SK-N-DZ (cell line): ENCODE measurements at regions not wholly inside any gene's neighbourhood (a gene's known extent, or its start where the extent isn't known, plus 50 kb on each side); places are given as distances from the start of the nearest gene placed in this dataset.
"Not testable (repeated sequence)": the region's sequence is repeated elsewhere in the genome, so short reads cannot be mapped to it uniquely, and the experiment has no call there.

Experiments
- DNase-seq: peaks from one replicate; pipeline ENCODE4 v3.0.0-alpha.2; 2015; ENCODE audit warnings: low spot score

DNA sequence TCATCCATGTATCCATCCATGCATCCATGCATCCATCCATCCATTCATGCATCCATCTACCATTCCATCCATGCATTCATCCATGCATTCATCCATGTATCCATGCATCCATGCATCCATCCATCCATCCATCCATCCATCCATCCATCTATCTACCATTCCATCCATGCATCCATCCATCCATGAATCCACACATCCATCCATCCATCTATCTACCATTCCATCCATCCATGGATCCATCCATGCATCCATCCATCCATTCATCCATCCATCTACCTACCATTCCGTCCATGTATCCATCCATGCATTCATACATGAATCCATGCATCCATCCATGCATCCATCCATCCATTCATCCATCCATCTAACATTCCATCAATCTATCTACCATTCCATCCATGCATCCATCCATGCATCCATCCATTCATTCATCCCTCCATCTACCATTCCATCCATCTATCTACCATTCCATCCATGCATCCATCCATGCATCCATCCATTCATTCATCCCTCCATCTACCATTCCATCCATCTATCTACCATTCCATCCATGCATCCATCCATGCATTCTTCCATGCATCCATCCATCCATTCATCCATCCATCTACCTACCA, 257.2 kb downstream of the CRLF2 start:
- not testable (repeated sequence) for DNase-seq

DNA sequence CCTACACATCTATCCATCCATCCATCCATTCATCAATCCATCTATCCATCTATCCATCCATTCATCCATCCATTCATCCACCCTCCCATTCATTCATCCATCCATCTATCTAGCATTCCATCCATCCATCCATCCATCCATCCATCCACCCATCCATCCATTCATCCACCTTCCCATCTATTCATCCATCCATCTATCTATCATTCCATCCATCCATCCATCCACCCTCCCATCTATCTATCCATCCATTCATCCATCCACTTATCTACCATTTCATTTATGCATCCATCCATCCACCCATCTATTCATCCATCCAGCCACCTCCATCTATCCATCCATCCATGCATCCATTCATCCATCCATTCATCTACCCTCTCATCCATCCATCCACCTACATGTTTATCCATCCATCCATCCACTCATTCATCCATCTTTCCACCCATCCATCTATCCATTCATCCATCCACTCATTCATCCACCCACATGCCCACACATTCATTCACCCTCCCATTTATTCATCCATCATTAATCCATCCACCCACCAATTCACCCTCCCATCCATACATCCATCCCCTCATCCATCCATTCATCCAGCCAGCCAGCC, 258.5 kb downstream of the CRLF2 start:
- no peak for DNase-seq

DNA sequence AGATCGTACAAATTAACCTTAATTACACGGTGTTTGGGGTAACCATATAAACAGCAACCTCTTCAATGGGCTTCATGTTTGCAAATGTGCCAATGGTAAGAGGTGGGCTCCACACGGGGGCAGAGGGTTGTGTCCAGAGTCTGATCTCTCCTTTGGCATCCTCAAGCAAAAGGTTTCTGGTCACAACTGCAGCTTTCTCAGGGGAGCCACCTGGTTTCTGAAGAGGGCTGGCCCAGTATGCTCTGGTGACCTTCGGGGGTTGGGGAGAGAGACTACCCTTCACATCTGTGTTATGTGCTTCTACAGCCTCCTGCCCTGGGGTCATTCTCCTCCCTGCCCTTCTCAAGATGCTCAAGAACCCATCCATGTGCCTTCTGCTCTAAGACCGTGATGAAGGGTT, 259.6 kb downstream of the CRLF2 start:
- no peak for DNase-seq

DNA sequence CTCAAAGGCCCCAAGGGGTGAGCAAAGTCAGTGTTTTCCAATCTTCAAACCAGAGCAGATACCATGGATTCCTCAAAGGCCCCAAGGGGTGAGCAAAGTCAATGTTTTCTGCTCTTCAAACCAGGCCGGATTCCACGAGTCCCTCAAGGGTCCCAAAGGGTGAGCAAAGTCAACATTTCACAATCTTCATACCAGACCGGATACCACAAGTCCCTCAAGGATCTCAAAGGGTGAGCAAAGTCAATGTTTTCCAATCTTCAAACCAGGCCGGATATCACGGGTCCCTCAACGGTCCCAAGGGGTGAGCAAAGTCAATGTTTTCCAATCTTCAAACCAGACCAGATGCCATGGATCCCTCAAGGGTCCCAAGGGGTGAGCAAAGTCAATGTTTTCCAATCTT, 265.2 kb downstream of the CRLF2 start:
- DNase-seq, result not testable (repeated sequence)

DNA sequence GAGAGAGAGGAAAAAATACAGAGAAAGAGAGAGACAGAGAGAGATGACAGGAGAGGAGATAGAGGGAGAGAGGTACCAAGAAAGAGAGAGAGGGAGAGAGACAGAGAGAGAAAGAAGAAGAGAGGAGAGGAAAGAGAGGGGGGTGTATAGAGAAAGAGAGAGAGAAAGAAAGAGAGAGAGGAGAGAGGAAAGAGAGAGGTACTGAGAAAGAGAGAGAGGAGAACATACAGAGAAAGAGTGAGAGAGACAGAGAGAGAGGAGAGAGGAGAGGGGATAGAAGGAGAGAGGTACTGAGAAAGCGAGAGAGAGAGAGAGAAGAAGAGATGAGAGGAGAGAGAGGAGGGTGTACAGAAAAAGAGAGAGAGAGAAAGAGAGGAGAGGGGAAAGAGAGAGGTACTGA, 269.4 kb downstream of the CRLF2 start:
- no peak for DNase-seq

DNA sequence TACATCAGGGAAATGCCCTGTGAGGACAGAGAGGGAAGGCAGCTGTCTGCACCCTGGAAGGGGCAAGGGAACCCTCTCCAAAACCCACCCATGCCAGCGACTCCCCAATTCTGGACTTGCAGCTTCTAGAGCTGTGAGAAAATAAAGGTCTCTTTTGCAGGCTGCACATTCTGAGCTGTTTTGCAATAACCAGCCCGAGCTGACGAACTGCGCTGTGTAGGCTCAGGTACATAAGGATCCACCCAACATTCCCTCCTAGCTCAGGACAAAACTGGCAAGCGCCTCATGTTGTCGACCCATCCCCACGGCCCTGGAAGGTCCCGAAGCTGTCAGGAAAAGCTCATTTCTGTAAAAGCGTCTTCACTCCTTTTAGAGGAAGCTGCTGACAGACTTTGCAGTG, 271.8 kb downstream of the CRLF2 start:
- no peak for DNase-seq

DNA sequence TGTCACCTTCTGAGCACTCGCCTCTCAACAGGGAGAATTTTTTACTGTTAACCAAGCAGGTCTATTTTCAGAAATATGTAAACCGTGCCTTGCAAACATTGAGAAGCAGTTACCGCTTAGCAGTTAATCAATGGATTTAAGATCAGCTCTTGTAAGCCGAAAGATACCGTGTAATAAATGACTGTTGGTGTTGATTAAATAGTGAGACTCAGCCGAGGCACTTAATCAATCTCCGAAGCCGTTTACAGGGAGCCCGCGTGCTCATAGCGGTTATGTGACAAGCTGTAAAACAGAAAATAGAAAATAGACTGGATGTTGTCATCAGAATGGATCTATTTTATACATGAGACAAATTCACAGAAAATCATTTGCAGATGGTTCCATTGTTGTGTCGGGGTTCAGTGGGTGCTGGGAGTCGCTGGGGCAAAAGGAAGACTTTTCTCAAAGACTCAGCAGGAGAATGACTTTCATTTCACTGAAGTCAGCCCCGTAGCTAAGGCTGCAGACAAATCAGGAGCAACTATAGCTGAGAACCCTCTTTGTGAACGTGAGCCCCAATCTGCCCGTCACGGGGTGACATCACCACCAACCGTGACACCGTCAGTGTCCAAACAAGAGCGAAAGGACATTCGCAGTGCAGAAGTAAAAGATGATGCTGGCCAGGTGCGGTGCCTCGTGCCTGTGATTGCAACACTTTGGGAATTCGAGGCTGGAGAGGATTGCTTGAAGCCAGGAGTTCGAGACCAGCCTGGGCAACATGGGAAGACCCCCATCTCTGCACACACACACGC, 275.3 kb downstream of the CRLF2 start:
- DNase-seq, result no peak

DNA sequence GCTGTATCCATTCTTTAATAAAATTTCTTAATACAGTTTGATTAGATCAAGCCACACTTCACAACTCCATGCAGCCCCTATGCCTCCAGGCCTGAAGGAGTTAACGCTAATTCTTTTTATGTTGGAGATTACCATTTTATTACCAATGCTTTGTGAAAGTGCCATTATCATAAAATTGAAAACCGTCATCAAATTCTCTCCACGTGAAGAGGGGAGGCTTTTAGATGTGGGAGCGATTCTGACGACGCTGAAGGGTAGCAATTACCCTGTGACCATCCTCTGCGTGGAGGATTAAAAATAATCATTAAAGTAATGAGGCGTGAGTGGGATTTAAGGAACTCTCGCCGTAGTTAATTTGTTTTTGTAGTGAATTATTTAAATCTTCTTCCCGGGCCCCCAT, 278.8 kb downstream of the CRLF2 start:
- no peak for DNase-seq

DNA sequence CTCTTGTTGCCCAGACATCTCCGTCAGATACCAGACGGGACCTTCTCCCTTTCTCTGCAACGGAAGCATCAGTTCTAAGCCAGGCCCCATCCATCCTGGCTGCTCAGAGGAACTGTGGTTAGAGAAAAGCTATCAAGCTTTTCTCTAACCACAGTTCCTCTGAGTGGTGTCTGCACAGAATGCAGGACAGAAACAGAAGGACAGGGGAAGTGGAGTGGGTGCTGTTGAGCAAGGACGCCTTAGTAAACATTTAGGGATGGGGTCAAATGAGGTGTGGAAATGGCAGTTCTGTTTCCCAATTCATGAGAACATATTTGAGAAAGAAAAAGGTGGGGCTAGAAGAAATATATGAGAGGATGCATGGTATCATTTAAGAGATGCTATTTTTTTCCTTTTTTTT, 283.8 kb downstream of the CRLF2 start:
- no peak for DNase-seq

DNA sequence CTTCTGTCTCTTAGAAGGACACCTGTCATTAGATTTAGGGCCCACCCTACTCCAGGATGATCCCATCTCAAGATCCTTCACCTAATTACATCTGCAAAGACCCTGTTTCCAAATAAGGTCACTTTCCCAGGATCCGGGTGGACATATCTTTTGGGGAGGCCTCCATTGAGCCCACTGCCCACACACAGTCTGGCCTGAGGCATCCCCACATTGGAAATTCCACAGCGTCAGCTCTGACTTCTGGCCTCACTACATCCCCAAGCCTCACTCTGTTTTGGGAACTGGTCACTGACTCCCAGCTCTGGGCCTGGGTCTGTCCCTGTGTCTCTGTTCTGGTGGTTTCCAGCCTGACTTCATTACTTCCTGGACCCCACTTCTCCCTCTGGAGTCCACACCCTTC, 285.5 kb downstream of the CRLF2 start:
- DNase-seq, result no peak

DNA sequence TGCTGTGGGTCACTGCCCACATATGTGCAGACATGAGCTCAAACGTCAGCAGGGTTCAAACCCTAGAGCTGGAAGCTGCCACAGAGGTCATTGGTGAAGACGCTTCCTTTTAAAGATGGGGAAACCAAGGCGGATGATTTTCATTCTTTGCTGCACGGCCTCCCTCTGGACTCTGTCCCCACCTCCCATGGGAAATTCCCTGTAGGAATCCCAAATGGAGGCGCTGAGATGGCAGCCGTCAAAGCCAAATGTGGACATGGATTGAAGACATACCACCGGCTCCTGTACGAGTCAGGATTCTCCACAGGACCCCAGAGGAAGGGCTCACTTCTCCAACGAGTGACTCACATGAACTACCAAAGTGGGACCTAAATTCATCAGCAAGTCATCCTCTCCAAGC, 286.4 kb downstream of the CRLF2 start:
- no peak for DNase-seq

DNA sequence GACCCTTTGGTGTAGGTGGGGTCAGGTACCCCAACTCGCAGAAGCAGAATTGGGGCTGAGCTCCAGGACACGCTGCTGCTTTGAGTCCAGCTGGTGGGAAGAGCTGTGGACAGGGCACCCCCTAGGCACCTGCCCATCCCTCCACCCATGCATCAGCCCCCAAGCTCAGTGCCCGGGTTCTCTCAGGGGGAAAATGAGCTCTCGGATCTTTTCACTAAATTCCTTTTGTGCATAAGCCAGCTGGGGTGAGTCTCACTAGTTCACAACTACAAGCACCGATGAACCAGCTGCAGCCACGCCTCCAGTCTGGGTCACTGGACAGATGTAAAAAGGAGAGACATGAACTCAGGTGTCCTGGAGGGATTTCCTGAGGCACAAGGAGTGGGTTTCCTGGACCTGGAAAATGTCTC, 286.8 kb downstream of the CRLF2 start:
- no peak for DNase-seq

DNA sequence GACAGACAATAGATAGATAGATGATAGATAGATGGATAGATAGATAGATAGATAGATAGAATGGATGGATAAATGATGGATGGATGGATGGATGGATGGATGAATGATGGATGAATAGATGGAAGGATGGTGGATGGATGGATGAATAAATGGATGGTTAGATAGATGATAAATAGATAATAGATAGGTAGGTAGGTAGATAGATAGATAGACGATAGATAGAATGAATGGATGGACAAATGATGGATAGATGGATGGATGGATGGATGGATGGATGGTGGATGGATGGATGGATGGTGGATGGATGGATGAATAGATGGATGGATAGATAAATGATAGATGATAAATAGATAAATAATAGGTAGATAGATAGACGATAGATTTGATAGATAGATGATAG, 287.4 kb downstream of the CRLF2 start:
- DNase-seq, result no peak

DNA sequence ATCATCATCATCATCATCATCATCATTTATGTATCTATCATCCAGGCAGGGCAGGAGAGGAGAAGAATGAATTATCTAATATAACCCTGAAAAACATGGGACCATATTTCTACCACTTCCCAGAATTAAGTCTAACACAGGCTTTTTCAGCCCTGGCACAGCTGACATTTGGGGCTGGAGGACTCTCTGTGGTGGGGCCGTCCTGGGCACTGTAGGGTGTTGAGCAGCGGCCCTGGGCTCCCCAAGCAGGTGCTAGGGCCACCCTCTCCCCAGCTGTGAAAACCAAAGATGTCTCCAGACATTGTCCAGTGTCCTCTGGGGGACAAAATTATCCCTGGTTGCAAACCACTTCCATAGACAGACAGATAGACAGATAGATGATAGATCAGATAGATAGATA, 288.4 kb downstream of the CRLF2 start:
- no peak for DNase-seq

DNA sequence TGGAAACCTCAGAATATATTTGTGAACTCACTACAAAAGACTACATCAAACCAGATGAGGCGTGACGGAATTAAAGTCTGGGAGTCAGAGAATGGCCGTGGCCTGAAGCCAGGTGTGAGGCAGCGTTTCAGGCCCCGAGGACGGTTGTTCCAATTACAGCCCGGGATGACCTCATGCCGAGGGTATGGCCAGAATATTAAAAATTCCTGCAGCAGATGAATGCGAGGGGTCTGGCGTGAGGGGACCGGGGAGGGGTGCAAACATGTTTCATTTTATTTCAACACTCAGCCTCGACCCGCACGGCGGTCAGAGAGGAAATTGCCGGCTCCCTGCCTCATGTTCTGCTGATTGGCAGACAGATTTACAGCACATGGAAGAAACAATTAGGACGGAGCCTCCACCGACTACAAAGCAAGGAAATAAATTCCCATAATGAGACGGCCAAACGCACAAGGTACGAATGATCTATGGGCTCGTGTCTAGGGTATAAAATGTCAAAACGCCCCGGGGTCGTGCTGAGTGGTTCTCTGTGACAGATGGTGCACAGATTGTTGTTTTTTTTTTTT, 289.7 kb downstream of the SHOX start:
- no peak for DNase-seq

DNA sequence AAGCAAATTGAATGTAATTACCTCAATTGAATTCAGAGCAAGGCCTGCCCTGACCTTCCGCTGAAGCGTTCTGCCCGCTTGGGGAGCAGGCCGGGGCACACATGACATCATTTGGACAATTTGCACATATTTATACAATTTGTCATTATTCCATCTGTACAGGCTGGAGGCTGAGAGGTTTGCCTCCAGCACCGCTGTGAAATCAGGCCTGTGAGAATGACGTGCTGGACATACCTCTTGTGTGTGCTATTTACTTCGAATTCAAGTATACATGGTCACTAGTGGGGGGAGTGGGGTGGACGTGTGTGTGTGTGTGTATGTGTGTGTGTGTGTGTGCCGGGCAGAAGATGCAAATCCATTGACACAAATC, 285.6 kb downstream of the SHOX start:
- DNase-seq, result peak; percentile 4

DNA sequence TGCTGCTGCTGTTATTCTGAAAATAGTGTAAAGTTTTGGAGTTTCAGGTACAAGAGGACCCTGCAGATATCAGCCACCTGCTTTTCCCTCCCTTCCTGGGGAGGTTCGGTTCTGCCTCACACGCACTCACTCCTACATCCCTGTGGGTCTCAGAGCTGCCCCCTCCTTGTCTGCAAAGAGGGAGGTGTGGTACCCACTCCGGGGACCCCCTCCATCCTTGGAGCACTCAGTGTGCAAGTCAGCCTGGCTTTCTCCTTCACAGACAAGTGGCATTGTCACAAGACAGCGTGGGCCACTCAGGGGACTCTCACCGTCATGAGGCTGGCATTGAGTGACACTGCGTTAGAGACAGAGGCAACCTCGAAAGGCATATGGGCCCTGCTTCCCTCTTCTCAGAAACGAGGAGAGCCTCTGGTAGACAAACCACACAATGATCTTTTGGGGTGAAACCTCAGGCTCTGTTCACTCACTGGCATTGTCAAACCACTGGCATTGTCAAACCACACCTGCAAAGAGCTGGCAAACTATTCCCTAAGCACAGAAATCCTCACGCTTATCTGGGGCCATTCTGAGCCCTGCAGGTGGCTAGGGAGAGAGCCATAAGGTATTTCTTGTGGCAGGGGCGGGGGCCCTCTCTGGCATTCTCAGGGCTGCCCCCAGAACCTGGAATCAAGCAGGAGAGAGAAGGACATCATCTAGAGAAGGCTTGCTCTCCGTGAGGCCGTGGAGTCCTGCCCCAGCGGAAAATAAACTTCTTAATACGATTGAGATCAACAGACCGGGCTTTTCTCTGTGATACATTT, 285.0 kb downstream of the SHOX start:
- no peak for DNase-seq

DNA sequence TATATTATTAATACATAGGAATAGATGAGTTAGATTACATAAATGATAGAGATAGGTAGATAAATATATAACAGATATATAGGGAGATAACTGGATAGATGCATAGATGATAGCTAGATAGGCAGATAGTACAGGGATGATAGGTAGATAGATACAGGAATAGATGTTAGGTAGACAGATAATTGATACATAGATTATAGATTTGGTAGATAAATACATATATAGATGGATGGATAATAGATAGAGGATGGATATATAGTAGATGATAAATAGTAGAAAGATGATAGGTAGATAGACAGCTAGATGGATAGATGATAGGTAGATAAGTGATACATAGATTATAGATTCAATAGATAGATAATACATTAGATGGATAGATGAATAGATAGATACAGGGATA, 283.6 kb downstream of the SHOX start:
- DNase-seq, result no peak

DNA sequence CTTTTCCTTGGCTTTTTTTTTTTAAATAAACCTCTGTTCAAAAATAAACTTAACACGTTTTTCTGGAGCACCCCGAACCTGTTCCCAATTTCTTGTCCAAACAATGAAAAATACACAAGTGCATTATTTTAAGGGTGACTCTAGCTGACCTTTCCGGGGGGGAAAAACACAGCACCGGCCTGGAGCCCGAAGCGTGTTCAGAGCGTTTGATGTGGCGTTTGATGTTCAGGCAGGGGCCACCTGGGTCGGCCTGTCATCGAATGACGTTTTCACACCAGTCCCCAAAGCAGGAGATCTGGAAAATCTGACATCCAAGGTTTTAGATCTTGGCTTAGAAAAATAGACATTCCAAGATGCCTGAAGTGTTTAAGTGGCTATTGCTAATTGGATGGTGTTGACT, 282.1 kb downstream of the SHOX start:
- no peak for DNase-seq

DNA sequence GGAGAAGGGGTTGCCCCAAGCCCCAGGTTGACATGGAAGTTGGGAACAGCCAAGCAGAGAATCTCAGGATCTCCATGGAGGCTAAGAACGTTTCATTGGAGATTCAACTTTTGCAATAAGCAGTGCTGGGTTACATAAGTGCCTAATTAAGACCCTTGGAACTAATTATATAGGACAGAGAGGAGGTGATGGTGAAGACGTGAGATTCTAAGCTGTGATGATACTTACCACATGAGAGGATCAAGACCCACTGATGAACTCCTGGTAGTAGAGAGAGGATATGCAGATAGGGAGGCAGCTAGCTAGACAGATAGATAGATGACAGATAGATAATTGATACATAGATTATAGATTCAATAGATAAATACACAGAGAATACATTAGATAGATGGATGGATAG, 278.5 kb downstream of the SHOX start:
- DNase-seq, result not testable (repeated sequence)

DNA sequence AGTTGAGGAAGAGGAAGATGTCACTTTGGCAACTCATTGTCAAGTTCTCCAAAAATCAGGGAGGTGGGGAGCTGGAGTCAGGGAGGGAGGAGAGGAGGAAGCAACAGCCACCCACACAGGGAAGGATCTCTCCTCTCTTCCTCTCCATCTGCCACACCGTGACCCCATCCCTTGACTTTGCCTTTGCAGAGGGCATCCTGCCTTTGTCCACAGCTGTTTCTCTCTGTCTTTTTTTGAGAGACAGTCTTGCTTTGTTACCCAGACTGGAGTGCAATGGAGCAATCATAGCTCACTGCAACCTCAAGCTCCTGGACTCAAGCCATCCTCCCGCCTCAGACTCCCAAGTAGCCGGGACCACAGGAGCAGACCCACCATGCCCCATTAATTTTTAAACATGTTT, 276.0 kb downstream of the SHOX start:
- DNase-seq, result no peak
